ENCODE measurements at regions not wholly inside any gene's neighbourhood (a gene's known extent, or its start where the extent isn't known, plus 50 kb on each side); places are given as distances from the start of the nearest gene placed in this dataset.

GRCh38 chr14:71454010-71454409, 478.2 kb upstream of the RGS6 start:
- TF ChIP-seq CTCF (IDR thresholded peaks at IDR 0.05), result no peak
- no peak for TF ChIP-seq SP1 (CRISPR knock-in tag; conservative IDR thresholded peaks at IDR 0.05)
- TF ChIP-seq TCF7 (CRISPR knock-in tag; IDR thresholded peaks at IDR 0.05; ENCODE audit: low read depth), result no peak
- no peak for TF ChIP-seq JUN (CRISPR knock-in tag; IDR thresholded peaks at IDR 0.05)
- TF ChIP-seq TEAD4 (CRISPR knock-in tag; IDR thresholded peaks at IDR 0.05), result no peak
- TF ChIP-seq ATF3 (CRISPR knock-in tag; conservative IDR thresholded peaks at IDR 0.05), result no peak
- no peak for TF ChIP-seq TEAD1 (CRISPR knock-in tag; IDR thresholded peaks at IDR 0.05)
- no peak for TF ChIP-seq ATF6 (CRISPR knock-in tag; IDR thresholded peaks at IDR 0.05)
- no peak for TF ChIP-seq ESRRA (CRISPR knock-in tag; IDR thresholded peaks at IDR 0.05; ENCODE audit: borderline replicate concordance)
- no peak for TF ChIP-seq MXD4 (CRISPR knock-in tag; IDR thresholded peaks at IDR 0.05; ENCODE audit: borderline replicate concordance)
- TF ChIP-seq E2F4 (CRISPR knock-in tag; IDR thresholded peaks at IDR 0.05; ENCODE audit: borderline replicate concordance, low read depth), result no peak
- no peak for TF ChIP-seq HMGA2 (CRISPR knock-in tag; IDR thresholded peaks at IDR 0.05)

All from WTC11 (cell line).